ENCODE measurements at regions not wholly inside any gene's neighbourhood (a gene's known extent, or its start where the extent isn't known, plus 50 kb on each side); places are given as distances from the start of the nearest gene placed in this dataset.

GRCh38 chr6:66435321-66435720 is 728.3 kb upstream of the EYS start:
- DNase-seq (ENCODE audit: low read depth) = no peak

GRCh38 chr6:66429210-66429609 is 722.2 kb upstream of the EYS start:
- DNase-seq (ENCODE audit: low read depth) = peak; percentile 70

GRCh38 chr6:66423047-66423446 is 716.0 kb upstream of the EYS start:
- no peak for DNase-seq (ENCODE audit: low read depth)

DNA sequence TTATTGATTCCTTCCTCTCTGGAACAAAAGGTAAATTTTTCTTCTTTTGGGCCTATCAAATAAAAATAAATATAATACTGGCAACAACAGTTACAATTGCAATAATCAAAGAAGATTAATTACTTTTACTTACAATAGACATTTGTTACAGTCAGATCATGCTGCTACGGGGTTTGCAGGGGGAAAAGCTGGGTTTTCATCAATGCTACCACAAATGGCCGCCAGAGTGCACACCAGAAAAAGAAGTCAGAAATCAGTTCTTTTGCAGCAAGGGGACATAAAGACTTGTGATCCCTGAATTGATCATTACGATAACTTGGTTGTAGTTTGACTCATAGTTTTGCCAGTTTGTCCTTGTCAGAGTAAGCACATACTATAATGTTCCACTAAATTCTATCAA is 714.5 kb upstream of the EYS start:
- no peak for DNase-seq (ENCODE audit: low read depth)

DNA sequence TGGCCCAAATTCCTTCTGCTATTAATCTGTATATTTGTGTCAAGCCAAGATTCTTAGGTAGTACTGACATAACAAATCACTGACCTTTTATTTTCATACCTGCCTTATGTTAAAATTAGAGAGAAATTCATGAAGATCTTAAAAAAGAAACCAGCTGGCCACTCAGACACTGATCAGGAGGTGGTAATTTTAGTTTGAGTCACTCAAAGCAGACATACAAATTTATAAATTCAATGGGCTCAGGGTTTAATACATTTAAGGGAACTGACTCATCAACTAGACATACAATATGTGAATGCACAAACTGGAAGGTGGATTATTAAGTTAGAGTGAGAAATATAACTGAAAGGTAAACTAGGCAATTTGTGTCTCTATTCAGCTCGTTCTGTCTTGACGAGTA is 711.9 kb upstream of the EYS start:
- no peak for DNase-seq (ENCODE audit: low read depth)

- no peak for DNase-seq (ENCODE audit: low read depth)
Measured at GRCh38 chr6:66403966-66404365, 696.9 kb upstream of the EYS start.

DNA sequence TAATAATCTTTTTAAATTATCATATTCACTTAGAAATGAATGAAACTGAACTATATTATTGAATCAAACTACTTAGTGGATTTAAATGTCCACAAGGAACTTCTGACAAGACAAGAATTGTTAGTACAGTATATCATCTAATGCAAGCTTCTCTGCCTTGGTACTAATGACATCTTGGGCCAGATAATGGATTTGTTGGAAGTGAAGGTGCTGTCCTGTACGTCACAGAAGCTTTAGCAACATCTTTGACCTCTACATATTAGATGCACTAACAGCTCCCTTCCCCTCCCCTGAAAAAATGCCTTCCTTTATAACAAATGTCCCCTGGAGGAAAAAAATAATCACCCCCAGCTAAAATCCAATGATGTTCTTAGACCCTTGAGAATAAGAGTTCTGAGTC is 695.8 kb upstream of the EYS start:
- DNase-seq (ENCODE audit: low read depth) = no peak

- DNase-seq (ENCODE audit: low read depth) = no peak
Measured at GRCh38 chr6:66396549-66396948, 689.5 kb upstream of the EYS start.

GRCh38 chr6:66396145-66396544 is 689.1 kb upstream of the EYS start:
- DNase-seq (ENCODE audit: low read depth) = no peak

- no peak for DNase-seq (ENCODE audit: low read depth)
Measured at GRCh38 chr6:66390393-66390792, 683.4 kb upstream of the EYS start.

- peak; percentile 8 for DNase-seq (ENCODE audit: low read depth)
Measured at GRCh38 chr6:66376001-66376400, 669.0 kb upstream of the EYS start.

GRCh38 chr6:66369407-66369806 is 662.4 kb upstream of the EYS start:
- DNase-seq (ENCODE audit: low read depth) = no peak

DNA sequence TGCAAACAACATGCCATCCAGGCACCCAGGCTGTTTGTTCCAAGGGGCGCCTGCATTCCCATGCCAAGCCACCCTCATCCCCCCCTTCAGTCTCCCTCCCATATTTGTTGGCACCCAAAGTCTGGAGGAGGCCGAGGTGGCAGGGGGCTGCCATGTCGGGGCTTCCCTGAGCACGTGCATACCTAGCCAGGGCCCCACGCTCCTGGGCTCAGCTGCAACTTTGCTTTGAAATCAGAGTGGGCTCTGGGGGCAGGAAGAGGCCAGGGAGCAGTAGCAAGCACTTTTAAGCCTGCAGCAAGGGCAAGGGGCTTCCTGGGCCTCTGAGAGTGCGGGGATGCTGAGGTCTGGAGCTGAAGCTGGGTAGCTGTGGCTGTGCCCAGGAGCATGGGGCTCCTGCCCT is 655.9 kb upstream of the EYS start:
- no peak for DNase-seq (ENCODE audit: low read depth)

GRCh38 chr6:66361886-66362285 is 654.9 kb upstream of the EYS start:
- no peak for DNase-seq (ENCODE audit: low read depth)

DNA sequence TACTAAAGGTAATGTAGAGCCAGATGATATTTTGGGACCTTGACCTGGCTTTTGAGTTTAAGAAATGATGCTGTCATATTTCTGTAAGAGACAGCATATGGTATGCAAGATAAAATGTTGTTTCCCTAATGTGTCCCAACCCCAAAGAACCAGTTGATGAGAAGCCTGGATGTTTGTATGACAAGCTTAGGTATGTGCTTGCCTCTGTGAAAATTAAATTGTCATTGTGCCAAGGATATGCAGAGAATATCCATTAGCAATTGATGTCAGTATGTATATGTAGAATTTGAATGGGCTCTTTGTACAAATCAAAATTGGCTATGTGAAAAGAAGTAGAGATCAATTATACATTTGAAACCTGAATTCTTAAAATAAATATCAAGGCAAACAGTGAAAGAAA is 650.8 kb upstream of the EYS start:
- DNase-seq (ENCODE audit: low read depth) = no peak

DNA sequence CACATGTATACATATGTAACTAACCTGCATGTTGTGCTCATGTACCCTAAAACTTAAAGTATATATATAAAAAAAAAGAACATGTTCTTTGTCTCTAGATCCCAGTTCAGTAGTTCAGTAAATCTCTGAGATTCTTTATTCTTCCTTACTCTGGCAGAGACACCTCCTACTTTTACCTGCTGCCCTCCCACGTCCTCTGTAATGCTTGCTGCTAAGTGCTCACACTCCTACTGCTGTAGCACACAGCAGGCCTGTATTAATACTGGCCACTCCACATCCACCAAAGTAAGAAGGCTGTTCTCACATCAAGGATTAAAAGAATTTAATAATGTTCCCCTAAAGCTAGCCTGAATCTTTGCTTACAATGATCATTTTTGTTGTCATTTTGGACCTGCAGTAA is 648.4 kb upstream of the EYS start:
- no peak for DNase-seq (ENCODE audit: low read depth)

GRCh38 chr6:66344796-66345195 is 637.8 kb upstream of the EYS start:
- peak; percentile 16 for DNase-seq (ENCODE audit: low read depth)

GRCh38 chr6:66340736-66341135 is 633.7 kb upstream of the EYS start:
- no peak for DNase-seq (ENCODE audit: low read depth)

GRCh38 chr6:66336176-66336575 is 629.1 kb upstream of the EYS start:
- DNase-seq (ENCODE audit: low read depth) = no peak

- DNase-seq (ENCODE audit: low read depth) = peak; percentile 29
Measured at GRCh38 chr6:66328200-66328599, 621.2 kb upstream of the EYS start.

DNA sequence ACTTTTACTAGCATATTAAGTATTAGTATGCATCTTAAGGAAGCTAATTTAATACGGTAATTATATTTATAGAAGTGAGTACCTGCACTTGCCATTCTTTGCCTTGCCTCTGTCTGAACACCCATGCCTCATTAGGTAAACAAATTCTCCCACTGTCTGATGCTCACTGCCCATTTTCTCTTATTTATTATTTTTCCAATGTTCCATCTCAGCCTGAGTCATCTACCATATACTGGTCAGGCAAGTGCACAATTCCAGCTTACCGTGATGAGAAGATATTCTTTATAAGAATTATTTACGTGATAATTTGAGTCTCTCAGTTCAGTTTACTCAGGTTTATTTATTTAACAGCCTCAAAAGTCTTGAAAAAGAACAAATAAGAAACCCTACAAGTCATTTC is 619.2 kb upstream of the EYS start:
- DNase-seq (ENCODE audit: low read depth) = no peak

DNA sequence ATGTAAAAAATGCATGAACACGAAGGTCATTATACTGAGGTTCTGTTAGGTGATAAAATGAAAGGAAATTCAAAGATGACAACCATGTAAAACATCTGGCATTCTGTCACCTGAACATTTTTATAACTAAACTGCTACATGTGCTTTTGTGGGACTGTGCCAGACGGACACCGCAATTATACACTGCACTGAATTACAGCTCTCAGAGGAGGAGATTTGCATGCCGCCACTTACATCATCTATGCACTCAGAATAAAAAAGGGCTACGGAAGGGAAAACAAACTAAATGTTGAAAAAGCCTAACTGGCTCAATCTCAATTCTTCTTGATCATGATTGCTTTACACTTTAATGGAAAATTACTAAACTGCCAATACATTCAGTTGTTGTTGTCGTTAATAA is 614.0 kb upstream of the EYS start:
- no peak for DNase-seq (ENCODE audit: low read depth)

- DNase-seq (ENCODE audit: low read depth) = no peak
Measured at GRCh38 chr6:66307490-66307889, 600.5 kb upstream of the EYS start.

GRCh38 chr6:66291905-66292304 is 584.9 kb upstream of the EYS start:
- DNase-seq (ENCODE audit: low read depth) = no peak

GRCh38 chr6:66289889-66290288 is 582.9 kb upstream of the EYS start:
- DNase-seq (ENCODE audit: low read depth) = no peak

All from fibroblast of the conjunctiva (primary cell).